Sigmoid colon (tissue), 4 donors: ENCODE measurements at regions not wholly inside any gene's neighbourhood (a gene's known extent, or its start where the extent isn't known, plus 50 kb on each side); places are given as distances from the start of the nearest gene placed in this dataset.

Source experiments
- POLR2A ChIP-seq, 2 donors: fragments of 450-650 bp; IDR thresholded peaks; one replicate each; pipeline ENCODE4 v1.6.1; 2016; ENCODE audit warnings: antibody characterized with exemption in 2 of 2, mild to moderate bottlenecking in 2 of 2, moderate library complexity in 2 of 2
- POLR2AphosphoS5 ChIP-seq, 4 donors: sonication (generic); formaldehyde crosslinking; IDR thresholded peaks; one replicate each; pipeline ENCODE4 v1.6.1; 2017; ENCODE audit warnings: antibody characterized with exemption in 4 of 4
- TF ChIP-seq, protein P1 (sequence below), 4 experiments: fragments of 450-650 bp in 3 of 4; fragments of 200-600 bp in 1 of 4; IDR thresholded peaks; one replicate each; pipeline ENCODE4 v1.5.1; 2016 to 2019; ENCODE audit warnings: antibody characterized with exemption in 4 of 4, mild to moderate bottlenecking in 3 of 4, moderate library complexity in 2 of 4

DNA sequence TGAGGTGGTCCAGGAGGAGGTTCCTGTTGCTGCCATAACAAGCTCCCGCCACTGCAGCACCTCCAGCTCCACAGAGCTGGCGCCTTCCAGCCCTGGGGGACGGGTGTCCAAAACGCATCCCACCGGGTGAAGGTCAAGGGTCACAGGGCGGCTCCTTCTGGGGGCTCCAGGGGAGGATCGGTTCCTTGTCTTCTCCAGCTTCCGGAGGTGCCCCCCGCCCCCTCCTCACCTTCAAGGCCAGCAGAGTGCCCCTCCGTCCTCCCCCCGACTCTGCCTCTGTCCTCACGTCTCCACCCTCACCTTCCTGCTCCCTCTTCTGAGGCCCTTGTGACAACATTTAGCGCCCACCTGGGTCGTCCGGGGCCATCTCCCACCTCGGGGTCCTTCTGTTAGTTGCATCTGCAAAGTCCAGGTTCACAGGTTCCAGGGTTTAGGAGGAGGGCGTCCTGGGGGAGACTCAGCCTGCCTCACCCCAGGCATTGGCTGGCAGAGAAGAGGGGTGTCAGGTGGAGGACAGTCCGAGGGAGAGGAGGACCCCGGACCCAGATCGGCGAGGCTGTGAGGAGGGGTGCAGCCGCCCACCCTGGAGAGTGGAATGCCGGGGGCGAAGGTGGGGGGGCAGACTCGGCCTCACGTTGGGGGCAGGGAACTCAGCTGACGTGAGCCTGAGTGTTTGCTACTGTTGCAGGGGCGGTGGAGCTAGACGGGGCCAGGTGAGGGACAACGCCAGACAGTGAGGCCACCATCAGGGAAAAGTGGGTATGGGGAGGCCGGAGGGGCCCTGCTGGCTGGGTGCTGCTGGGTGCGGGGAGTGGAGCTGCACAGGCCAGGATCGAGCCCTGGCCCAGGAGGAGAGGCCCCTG, 205.5 kb upstream of the C14orf180 start:
- TF ChIP-seq, protein P1, sequence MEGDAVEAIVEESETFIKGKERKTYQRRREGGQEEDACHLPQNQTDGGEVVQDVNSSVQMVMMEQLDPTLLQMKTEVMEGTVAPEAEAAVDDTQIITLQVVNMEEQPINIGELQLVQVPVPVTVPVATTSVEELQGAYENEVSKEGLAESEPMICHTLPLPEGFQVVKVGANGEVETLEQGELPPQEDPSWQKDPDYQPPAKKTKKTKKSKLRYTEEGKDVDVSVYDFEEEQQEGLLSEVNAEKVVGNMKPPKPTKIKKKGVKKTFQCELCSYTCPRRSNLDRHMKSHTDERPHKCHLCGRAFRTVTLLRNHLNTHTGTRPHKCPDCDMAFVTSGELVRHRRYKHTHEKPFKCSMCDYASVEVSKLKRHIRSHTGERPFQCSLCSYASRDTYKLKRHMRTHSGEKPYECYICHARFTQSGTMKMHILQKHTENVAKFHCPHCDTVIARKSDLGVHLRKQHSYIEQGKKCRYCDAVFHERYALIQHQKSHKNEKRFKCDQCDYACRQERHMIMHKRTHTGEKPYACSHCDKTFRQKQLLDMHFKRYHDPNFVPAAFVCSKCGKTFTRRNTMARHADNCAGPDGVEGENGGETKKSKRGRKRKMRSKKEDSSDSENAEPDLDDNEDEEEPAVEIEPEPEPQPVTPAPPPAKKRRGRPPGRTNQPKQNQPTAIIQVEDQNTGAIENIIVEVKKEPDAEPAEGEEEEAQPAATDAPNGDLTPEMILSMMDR (IDR thresholded peaks at IDR 0.05) = no peak
- no peak for TF ChIP-seq POLR2A (IDR thresholded peaks at IDR 0.05)
- TF ChIP-seq POLR2AphosphoS5 (IDR thresholded peaks at IDR 0.05) = no peak
